ENCODE measurements at regions not wholly inside any gene's neighbourhood (a gene's known extent, or its start where the extent isn't known, plus 50 kb on each side); places are given as distances from the start of the nearest gene placed in this dataset.

DNA sequence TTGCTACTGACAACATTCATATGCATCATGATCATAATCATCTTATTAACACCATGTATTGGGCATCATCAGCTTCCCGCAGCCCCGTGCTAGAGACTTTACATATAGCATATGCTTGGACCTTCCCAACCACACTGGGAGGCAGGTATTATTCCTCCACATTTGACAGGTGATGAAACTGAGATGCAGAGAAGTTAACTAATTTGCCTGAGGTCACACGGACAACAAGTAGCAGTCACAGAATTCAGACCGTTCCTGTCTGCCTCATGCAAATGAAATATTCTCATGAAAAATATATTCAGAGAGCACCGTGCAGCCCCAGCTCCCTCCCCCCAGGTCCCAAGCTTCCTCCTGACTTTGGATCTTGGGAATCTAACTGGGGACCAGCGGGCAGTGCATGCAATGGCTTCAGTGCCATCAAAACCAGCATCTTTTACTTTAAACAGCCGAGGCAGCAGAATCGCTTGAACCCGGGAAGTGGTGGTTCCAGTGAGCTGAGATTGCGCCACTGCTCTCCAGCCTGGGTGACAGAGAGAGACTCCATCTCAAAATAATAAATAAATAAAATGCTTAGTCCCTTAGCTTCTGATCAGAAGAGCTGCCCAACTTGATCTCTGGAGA is 112.2 kb upstream of the GPR26 start:
- DNase-seq (ENCODE audit: low read depth in 1 of 2, low spot score in 1 of 2): no peak

DNA sequence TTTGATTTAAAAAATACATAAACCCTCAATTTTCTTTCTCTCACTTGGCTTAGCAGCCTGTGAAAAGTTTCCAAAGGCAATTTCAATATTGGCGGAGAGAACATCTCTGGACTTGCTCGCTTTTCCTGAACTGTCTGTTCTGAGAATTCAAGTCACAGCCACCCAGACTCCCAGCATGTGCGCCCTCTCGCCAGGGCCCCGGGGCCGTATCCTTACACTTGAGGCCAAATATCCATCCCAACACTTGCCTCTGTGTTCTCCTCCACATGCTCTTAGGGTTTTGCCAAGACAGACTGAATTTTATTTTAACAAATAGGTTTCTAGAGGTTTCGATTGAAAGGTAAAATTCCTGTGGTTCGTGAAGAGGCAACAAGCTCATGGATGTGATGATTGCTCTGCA is 111.5 kb upstream of the GPR26 start:
- no peak for DNase-seq (ENCODE audit: low read depth in 1 of 2, low spot score in 1 of 2)

DNA sequence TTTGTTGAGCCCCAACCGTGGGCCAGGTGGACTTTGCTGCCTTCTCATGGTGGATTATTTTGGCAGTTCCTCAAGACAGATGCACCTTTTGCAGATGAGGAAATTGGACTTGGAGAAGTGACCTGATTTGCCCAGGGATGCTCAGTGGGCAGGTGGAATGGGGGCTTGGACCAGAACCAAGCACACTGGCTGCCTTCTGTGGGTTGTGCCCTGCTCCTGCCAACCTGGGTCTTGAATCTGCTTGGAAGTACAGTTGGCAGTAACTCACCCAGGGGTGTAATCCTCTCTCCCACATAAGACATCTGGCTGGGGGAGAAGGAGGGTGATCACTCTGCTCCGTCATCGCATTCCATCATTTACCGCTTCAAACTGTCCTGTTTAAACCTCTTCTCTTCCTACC is 110.5 kb upstream of the GPR26 start:
- no peak for DNase-seq (ENCODE audit: low read depth in 1 of 2, low spot score in 1 of 2)

- DNase-seq (ENCODE audit: low read depth in 1 of 2, low spot score in 1 of 2): no peak
These were observed 110.1 kb upstream of the GPR26 start for GRCh38 chr10:123556049-123556448.

DNA sequence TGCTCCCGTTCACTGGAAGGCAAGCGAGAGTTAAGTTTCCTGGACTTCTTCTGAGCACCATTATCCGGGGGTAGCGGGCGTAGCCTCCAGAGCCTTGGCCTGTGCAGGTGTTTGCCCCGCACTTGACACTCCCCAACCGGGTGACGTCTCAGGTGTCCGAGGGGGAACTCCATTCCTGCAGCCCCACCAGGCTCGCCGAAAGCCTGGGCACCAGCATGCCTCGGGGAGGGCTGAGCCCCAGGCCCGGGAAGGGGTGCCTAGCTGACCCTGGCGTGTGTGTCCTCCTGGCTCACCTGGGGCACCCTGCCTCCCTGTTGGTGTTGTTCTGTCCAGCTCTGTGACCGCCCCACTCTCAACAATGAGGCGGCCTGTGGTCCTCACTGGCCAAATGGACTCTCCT is 109.4 kb upstream of the GPR26 start:
- no peak for DNase-seq (ENCODE audit: low read depth in 1 of 2, low spot score in 1 of 2)

- no peak for DNase-seq (ENCODE audit: low read depth in 1 of 2, low spot score in 1 of 2)
These were observed 108.6 kb upstream of the GPR26 start for GRCh38 chr10:123557366-123558108.

DNA sequence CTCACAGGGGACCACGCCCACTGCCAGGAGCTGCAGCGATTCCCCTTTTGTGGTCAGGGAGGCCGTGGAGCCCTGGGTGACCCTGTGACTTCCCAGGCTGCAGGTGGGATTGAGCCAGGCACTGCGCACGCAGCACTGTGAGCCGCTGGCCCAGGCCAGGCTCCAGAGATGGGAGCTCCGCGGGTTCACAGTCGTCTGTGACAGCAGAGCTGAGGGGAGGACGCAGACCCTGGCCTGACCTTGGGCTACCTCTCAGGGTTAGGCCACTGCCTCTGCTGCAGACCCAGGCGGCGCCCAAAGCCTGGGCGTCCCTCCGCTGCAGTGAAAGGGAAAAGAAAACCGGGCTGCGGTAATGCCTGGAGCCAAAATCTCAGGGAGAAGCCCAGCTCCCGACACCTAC is 107.5 kb upstream of the GPR26 start:
- DNase-seq (ENCODE audit: low read depth in 1 of 2, low spot score in 1 of 2): no peak

DNA sequence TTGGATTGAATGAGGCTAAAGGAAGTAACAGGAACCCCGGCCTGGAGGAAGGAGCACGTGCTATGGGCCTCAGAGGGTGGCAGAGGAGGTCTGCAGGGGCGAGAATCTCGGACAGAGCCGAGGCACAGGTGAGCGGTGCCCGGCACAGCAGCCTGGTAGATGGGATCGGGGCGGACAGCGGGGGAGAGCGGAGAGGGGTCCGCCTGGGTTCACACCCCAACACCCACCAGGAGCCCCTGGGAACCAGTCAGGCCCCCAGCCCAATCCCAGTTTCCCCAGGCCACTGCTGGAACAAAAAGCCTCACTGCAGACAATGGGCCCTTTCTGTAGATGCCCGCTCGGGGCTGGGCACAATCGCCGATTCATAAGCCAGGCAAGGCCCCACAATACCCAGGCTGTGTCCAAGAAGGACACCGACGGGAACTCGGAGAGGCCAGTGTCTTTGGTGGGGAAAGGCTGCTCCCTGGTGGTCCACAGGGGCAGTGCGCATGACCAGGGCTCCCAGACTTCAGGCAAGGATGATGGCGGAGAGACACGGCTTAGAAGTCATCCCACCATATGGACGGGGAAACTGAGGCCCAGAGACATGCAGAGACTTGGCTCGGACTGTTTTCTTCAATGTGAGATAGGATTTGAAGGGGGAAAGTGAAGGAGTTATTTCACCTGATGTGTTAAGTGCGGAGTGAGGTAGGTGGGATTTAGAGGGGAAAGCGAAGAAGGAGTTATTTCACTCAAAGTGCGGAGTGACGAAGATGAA is 106.9 kb upstream of the GPR26 start:
- DNase-seq (ENCODE audit: low read depth in 1 of 2, low spot score in 1 of 2): peak; percentile 43 to 56

DNA sequence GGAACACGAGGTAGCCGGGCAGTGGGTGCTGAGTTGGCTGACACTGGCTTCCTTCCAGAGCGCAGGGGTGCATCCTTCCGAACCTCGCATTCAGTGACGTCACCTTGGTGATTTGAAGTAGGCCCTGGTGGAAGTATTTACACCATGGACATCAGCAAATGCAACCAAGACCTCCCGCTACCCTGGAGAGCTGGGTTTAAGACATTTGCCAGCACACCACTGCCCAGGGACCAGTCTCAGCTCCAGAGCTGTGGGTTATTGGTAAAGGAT is 106.4 kb upstream of the GPR26 start:
- no peak for DNase-seq (ENCODE audit: low read depth in 1 of 2, low spot score in 1 of 2)

- DNase-seq (ENCODE audit: low read depth in 1 of 2, low spot score in 1 of 2): no peak
These were observed 105.6 kb upstream of the GPR26 start for GRCh38 chr10:123560301-123561140.

DNA sequence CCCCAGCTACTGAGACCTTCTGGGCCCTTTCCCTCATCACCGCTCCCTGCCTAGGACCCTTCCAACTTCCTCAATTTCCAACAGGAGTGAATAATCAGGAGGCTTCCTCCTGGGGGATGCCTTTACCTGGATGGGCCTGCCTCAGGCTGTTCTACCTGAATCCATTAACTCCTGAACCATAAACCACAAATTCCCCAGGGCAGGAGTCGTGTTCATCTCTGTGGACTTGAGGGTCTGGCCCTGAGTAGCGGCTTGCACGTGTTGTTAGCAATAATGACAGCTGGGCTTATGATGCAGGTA is 105.1 kb upstream of the GPR26 start:
- DNase-seq (ENCODE audit: low read depth in 1 of 2, low spot score in 1 of 2): no peak

- DNase-seq (ENCODE audit: low read depth in 1 of 2, low spot score in 1 of 2): no peak
These were observed 103.8 kb upstream of the GPR26 start for GRCh38 chr10:123562387-123562786.

- no peak for DNase-seq (ENCODE audit: low read depth in 1 of 2, low spot score in 1 of 2)
These were observed 103.2 kb upstream of the GPR26 start for GRCh38 chr10:123562811-123563580.

DNA sequence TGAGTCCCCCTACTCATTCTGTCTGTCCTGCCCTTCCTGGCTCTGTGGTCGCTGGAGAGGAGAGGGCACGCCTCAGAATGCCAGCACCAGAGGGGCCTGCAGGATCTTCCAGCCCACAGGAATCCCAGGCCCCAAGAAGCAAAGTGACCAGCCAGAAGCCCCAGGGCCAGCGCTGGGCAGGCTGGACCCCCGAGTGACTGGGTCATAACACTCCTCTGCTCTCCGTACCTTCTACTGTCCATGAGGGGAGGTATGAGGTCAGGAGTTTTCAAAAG is 102.6 kb upstream of the GPR26 start:
- no peak for DNase-seq (ENCODE audit: low read depth in 1 of 2, low spot score in 1 of 2)

DNA sequence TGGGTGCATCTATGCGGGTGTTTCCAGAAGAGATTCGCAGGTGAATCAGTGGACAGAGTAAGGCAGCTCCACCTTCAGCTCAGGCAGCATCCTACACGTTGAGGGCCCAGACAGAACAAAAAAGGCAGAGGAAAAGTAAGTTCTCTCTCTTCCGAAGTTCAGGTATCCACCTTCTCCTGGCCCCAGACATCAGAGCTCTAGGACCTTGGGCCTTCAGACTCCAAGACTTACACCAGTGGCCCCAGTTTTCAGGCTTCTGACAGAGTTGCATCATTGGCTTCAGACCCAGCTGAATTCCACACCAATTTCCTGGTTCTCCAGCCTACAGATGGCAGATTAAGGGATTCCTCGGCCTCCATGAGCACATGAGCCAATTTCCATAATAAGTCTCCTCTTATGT is 102.2 kb upstream of the GPR26 start:
- no peak for DNase-seq (ENCODE audit: low read depth in 1 of 2, low spot score in 1 of 2)

GRCh38 chr10:123564631-123565030 is 101.5 kb upstream of the GPR26 start:
- no peak for DNase-seq (ENCODE audit: low read depth in 1 of 2, low spot score in 1 of 2)

GRCh38 chr10:123565691-123566660 is 100.2 kb upstream of the GPR26 start:
- no peak for DNase-seq (ENCODE audit: low read depth in 1 of 2, low spot score in 1 of 2)

DNA sequence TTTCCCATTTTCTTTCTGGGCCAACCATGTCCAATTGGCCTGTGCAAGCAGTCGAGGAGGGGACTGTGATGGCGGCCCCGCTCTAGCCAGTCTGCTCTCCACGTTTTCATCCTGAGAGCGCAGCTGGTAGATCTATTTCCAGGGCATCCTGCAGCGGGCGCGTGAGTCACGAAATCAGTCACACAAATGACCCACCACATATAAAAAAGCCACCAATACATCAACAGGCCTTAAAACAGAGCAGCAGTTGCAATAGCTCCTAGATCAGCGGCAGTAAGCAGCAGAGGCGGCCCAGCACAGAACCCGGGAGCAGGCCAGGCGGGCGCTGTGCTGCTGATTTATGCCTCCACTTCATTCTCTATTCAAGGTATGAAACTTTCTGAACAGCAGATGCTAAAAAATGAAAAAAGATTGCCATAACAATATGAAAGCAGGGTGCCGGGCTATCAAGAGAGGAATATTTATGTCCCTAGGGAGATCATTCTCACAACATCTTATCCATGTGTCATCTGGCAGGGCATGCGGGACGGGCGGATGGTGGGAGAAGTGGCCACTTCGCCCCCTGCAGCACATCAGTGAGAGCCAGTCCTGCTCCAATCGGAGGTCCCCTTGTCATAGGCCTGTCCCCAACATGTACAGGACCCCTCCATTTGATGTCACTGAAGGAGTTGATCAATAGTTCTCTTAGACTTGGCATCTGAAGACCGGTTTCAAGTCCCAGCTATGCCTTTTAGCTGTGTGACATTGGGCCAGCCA is 98.0 kb upstream of the GPR26 start:
- no peak for DNase-seq (ENCODE audit: low read depth in 1 of 2, low spot score in 1 of 2)

DNA sequence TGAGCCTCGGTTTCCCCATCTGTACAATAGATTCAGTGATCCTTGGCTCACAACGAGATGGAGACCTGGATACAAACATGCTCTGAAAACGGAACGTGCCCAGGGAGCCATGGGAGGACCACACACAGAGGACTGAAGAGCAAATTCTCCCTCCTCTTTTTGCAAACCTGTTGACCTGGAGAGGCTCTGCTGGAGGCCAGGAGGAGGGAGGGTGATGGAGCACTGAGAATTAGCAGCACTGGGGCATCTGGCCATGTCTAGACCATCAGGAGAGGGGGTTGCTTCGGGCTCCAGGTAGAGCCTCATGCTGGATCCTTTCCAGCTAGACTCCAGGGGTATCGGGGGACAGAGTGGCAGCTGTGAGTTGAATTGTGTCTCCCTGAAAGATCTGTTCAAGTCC is 97.4 kb upstream of the GPR26 start:
- DNase-seq (ENCODE audit: low read depth in 1 of 2, low spot score in 1 of 2): no peak

Measured in stimulated activated CD4-positive, alpha-beta T cell treated with anti-CD3 and anti-CD28 coated beads, Interleukin-15, amount 100 ng/mL, for 1 hour (primary cell).